ENCODE measurements at regions not wholly inside any gene's neighbourhood (a gene's known extent, or its start where the extent isn't known, plus 50 kb on each side); places are given as distances from the start of the nearest gene placed in this dataset.

GRCh38 chr9:26755476-26755875, 137.1 kb downstream of the CAAP1 start:
- Histone ChIP-seq H3K9me3 (no peaks in the 10 kb centered on the region), H3F3A (replicated peaks; ENCODE audit: insufficient read depth) (no peaks in the 10 kb centered on the region), H3K4me1 (ENCODE audit: control insufficient read depth in 1 of 2, insufficient read depth in 2 of 2, low read depth in 1 of 2, low read length in 1 of 2) (no peaks in the 10 kb centered on the region; a peak in 1 of 4 replicates), H4K20me1 (ENCODE audit: insufficient read depth) (no peaks in the 10 kb centered on the region), H3K4me3 (ENCODE audit: low read depth in 2 of 2, low read length in 1 of 2) (no peak overlapping the region), H3K9ac (no peak overlapping the region), H3K36me3 (replicated peaks in 1 of 2; ENCODE audit: control insufficient read depth in 1 of 2, insufficient read depth in 2 of 2, low read length in 1 of 2) (no peaks in the 10 kb centered on the region), H3K27ac (ENCODE audit: low read depth in 2 of 2, low read length in 1 of 2) (no peak overlapping the region), H3K9me2 (no peaks in the 10 kb centered on the region), H3K27me3 (ENCODE audit: insufficient read depth) (no peaks in the 10 kb centered on the region), H2AFZ (ENCODE audit: low read depth) (no peak overlapping the region), H3K4me2 (no peak overlapping the region), H3K79me2 (ENCODE audit: insufficient read depth) (no peaks in the 10 kb centered on the region)
- ChIA-PET POLR2A (no interaction called here), CTCF (interaction anchor here (1.8 kb wide), 1 partner anchor 101 kb away, joined by 8 read pairs; no protein-coding TSS in a partner anchor)
- WGBS (ENCODE audit: low lambda C conversion rate): 51% methylated on average over 2 of the region's 2 CpGs
- no peak for TF ChIP-seq ELF1 (IDR thresholded peaks at IDR 0.05)
- no peak for TF ChIP-seq JUND (IDR thresholded peaks at IDR 0.05)
- TF ChIP-seq CHD2 (IDR thresholded peaks at IDR 0.05; ENCODE audit: low read length, partially characterized antibody): no peak
- no peak for TF ChIP-seq TAF1 (IDR thresholded peaks at IDR 0.05; ENCODE audit: borderline replicate concordance, low read depth, low read length)
- no peak for TF ChIP-seq SMC3 (IDR thresholded peaks at IDR 0.05; ENCODE audit: low read depth, low read length)
- no peak for TF ChIP-seq MEF2A (IDR thresholded peaks at IDR 0.05; ENCODE audit: borderline replicate concordance, low read depth)
- no peak for TF ChIP-seq RFX5 (IDR thresholded peaks at IDR 0.05; ENCODE audit: low read length)
- TF ChIP-seq FOXM1 (IDR thresholded peaks at IDR 0.05; ENCODE audit: low read depth): no peak
- TF ChIP-seq RXRA (IDR thresholded peaks at IDR 0.05; ENCODE audit: borderline replicate concordance, low read depth): no peak
- TF ChIP-seq, protein P1, sequence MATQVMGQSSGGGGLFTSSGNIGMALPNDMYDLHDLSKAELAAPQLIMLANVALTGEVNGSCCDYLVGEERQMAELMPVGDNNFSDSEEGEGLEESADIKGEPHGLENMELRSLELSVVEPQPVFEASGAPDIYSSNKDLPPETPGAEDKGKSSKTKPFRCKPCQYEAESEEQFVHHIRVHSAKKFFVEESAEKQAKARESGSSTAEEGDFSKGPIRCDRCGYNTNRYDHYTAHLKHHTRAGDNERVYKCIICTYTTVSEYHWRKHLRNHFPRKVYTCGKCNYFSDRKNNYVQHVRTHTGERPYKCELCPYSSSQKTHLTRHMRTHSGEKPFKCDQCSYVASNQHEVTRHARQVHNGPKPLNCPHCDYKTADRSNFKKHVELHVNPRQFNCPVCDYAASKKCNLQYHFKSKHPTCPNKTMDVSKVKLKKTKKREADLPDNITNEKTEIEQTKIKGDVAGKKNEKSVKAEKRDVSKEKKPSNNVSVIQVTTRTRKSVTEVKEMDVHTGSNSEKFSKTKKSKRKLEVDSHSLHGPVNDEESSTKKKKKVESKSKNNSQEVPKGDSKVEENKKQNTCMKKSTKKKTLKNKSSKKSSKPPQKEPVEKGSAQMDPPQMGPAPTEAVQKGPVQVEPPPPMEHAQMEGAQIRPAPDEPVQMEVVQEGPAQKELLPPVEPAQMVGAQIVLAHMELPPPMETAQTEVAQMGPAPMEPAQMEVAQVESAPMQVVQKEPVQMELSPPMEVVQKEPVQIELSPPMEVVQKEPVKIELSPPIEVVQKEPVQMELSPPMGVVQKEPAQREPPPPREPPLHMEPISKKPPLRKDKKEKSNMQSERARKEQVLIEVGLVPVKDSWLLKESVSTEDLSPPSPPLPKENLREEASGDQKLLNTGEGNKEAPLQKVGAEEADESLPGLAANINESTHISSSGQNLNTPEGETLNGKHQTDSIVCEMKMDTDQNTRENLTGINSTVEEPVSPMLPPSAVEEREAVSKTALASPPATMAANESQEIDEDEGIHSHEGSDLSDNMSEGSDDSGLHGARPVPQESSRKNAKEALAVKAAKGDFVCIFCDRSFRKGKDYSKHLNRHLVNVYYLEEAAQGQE (IDR thresholded peaks at IDR 0.05; ENCODE audit: low read depth, low read length): no peak
- no peak for TF ChIP-seq EZH2phosphoT487 (IDR thresholded peaks at IDR 0.05; ENCODE audit: borderline replicate concordance, low read depth)
- no peak for DNase-seq

GRCh38 chr9:26754509-26755164, 138.0 kb downstream of the CAAP1 start:
- no peak overlapping the region for H3K27ac ChIP-seq (ENCODE audit: low read depth in 2 of 2, low read length in 1 of 2)
- H3K4me3 ChIP-seq (ENCODE audit: low read depth in 2 of 2, low read length in 1 of 2): no peak overlapping the region
- H3K9me2 ChIP-seq: no peaks in the 10 kb centered on the region
- TF ChIP-seq FOSL2 (IDR thresholded peaks at IDR 0.05; ENCODE audit: borderline replicate concordance, low read depth) (no peak), IRF3 (IDR thresholded peaks at IDR 0.05; ENCODE audit: low read depth, low read length) (no peak), EP300 (IDR thresholded peaks at IDR 0.05; ENCODE audit: borderline replicate concordance in 1 of 2, low read depth in 1 of 2, low read length in 1 of 2) (no peak), RCOR1 (IDR thresholded peaks at IDR 0.05; ENCODE audit: low read length) (no peak), MXI1 (IDR thresholded peaks at IDR 0.05; ENCODE audit: low read depth, low read length) (no peak), CHD2 (IDR thresholded peaks at IDR 0.05; ENCODE audit: low read length, partially characterized antibody) (no peak), RAD21 (IDR thresholded peaks at IDR 0.05; ENCODE audit: low read length) (no peak), MEF2A (IDR thresholded peaks at IDR 0.05; ENCODE audit: borderline replicate concordance, low read depth) (no peak)
- TF ChIP-seq, protein P2, sequence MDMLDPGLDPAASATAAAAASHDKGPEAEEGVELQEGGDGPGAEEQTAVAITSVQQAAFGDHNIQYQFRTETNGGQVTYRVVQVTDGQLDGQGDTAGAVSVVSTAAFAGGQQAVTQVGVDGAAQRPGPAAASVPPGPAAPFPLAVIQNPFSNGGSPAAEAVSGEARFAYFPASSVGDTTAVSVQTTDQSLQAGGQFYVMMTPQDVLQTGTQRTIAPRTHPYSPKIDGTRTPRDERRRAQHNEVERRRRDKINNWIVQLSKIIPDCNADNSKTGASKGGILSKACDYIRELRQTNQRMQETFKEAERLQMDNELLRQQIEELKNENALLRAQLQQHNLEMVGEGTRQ (IDR thresholded peaks at IDR 0.05; ENCODE audit: borderline replicate concordance, low read depth, low read length): no peak
- DNase-seq: no peak
- H3K36me3 ChIP-seq (replicated peaks in 1 of 2; ENCODE audit: control insufficient read depth in 1 of 2, insufficient read depth in 2 of 2, low read length in 1 of 2): no peaks in the 10 kb centered on the region
- no peaks in the 10 kb centered on the region for H3K79me2 ChIP-seq (ENCODE audit: insufficient read depth)
- no peaks in the 10 kb centered on the region for H3K9me3 ChIP-seq
- no peak overlapping the region for H2AFZ ChIP-seq (ENCODE audit: low read depth)
- no peak overlapping the region for H3K9ac ChIP-seq
- no peaks in the 10 kb centered on the region for H3F3A ChIP-seq (replicated peaks; ENCODE audit: insufficient read depth)
- CTCF ChIA-PET: interaction anchor here (1.8 kb wide), 1 partner anchor 101 kb away, joined by 8 read pairs; no protein-coding TSS in a partner anchor
- POLR2A ChIA-PET: no interaction called here
- no peaks in the 10 kb centered on the region; a peak in 1 of 4 replicates for H3K4me1 ChIP-seq (ENCODE audit: control insufficient read depth in 1 of 2, insufficient read depth in 2 of 2, low read depth in 1 of 2, low read length in 1 of 2)
- H3K4me2 ChIP-seq: no peak overlapping the region
- H4K20me1 ChIP-seq (ENCODE audit: insufficient read depth): no peaks in the 10 kb centered on the region
- WGBS (ENCODE audit: low lambda C conversion rate): 81% methylated on average over 10 of the region's 10 CpGs
- H3K27me3 ChIP-seq (ENCODE audit: insufficient read depth): no peaks in the 10 kb centered on the region

Measured in SK-N-SH (cell line).